OCI-LY7 (cell line): ENCODE measurements at regions not wholly inside any gene's neighbourhood (a gene's known extent, or its start where the extent isn't known, plus 50 kb on each side); places are given as distances from the start of the nearest gene placed in this dataset.

Source experiments
- BruUV-seq: library from RNA; stranded (reverse); fragments of 400-500 nt; replicated peaks from 2 replicates; lab custom pipeline; 2021; lab: Mats Ljungman, UMichigan
- CTCF ChIA-PET: fragments of 300-600 bp; sonication (Branson Sonifier 250); formaldehyde crosslinking; loops from one replicate; lab custom pipeline; 2022; ENCODE audit warnings: antibody characterized with exemption; ENCODE audit not compliant: unreplicated experiment; lab: Charles Lee
- POLR2A ChIA-PET: fragments of 300-600 bp; sonication (Branson Sonifier 250); formaldehyde crosslinking; loops from one replicate; lab custom pipeline; 2022; ENCODE audit warnings: antibody characterized with exemption; lab: Charles Lee
- DNase-seq: peaks from one replicate; pipeline ENCODE4 v3.0.0-alpha.2; 2015; ENCODE audit warnings: low spot score
- H2AFZ ChIP-seq: fragments of 200-600 bp; sonication (generic), shearing (Covaris generic); 2 replicates; pipeline ENCODE4 v1.6.1; 2014; ENCODE audit warnings: mild to moderate bottlenecking, antibody characterized with exemption, low read length, moderate library complexity
- H3K27ac ChIP-seq: fragments of 200-600 bp; sonication (generic); 2 replicates; pipeline ENCODE4 v1.5.1; 2014; ENCODE audit warnings: mixed run types, low read depth, mild to moderate bottlenecking, moderate library complexity, low read length, inconsistent platforms; ENCODE audit not compliant: poor library complexity, severe bottlenecking
- H3K36me3 ChIP-seq: fragments of 200-600 bp; sonication (generic); 2 replicates; pipeline ENCODE4 v1.6.1; 2014; ENCODE audit warnings: mild to moderate bottlenecking, antibody characterized with exemption, low read length, moderate library complexity, mixed read lengths; ENCODE audit not compliant: insufficient read depth
- H3K4me1 ChIP-seq: fragments of 200-600 bp; sonication (generic); 2 replicates; pipeline ENCODE4 v1.5.1; 2014; ENCODE audit warnings: mild to moderate bottlenecking, low read length; ENCODE audit not compliant: insufficient read depth, poor library complexity, severe bottlenecking
- H3K4me2 ChIP-seq: fragments of 200-600 bp; sonication (generic); 2 replicates; pipeline ENCODE4 v1.6.1; 2014; ENCODE audit warnings: mild to moderate bottlenecking, low read length
- H3K4me3 ChIP-seq: fragments of 200-600 bp; sonication (generic); 2 replicates; pipeline ENCODE4 v1.5.1; 2014; ENCODE audit warnings: mild to moderate bottlenecking, low read depth, low read length; ENCODE audit not compliant: poor library complexity, severe bottlenecking
- H3K79me2 ChIP-seq: fragments of 200-600 bp; sonication (generic); 2 replicates; pipeline ENCODE4 v1.6.1; 2016; ENCODE audit warnings: low read depth, mild to moderate bottlenecking, low read length, moderate library complexity, mixed read lengths; ENCODE audit not compliant: insufficient read depth
- H3K9me2 ChIP-seq: fragments of 200-600 bp; sonication (generic); 2 replicates; pipeline ENCODE4 v1.6.1; 2016; ENCODE audit warnings: mild to moderate bottlenecking, low read length, mixed read lengths; ENCODE audit not compliant: insufficient read depth
- H3K9me3 ChIP-seq: fragments of 200-600 bp; sonication (generic); 2 replicates; pipeline ENCODE4 v1.6.1; 2014; ENCODE audit warnings: mild to moderate bottlenecking, mixed run types, low read length, mixed read lengths
- H4K20me1 ChIP-seq: fragments of 200-600 bp; sonication (generic); 2 replicates; pipeline ENCODE4 v1.6.1; 2014; ENCODE audit warnings: mild to moderate bottlenecking, antibody characterized with exemption, low read length, moderate library complexity, mixed read lengths; ENCODE audit not compliant: insufficient read depth
- CTCF ChIP-seq: fragments of 200-600 bp; sonication (generic); conservative IDR thresholded peaks from 2 replicates; pipeline ENCODE4 v1.5.1; 2014; ENCODE audit warnings: mild to moderate bottlenecking, antibody characterized with exemption, low read length, moderate library complexity, mixed read lengths
- EZH2phosphoT487 ChIP-seq: fragments of 200-600 bp; sonication (generic); IDR thresholded peaks from 2 replicates; pipeline ENCODE4 v1.6.1; 2018; ENCODE audit warnings: low read depth, borderline replicate concordance, mild to moderate bottlenecking, mixed run types, antibody characterized with exemption, low read length, moderate library complexity, mixed read lengths
- intact Hi-C: fragments of 100-400 bp; cut with micrococcal nuclease; formaldehyde crosslinking; loops from one replicate; pipeline ENCODE4 v1.10.0; 2022; ENCODE audit not compliant: unreplicated experiment

- BruUV-seq, result no TSS peak
- CTCF ChIA-PET, result no interaction called here
- POLR2A ChIA-PET, result interaction anchor here (1.0 kb wide), 1 partner anchor 11 kb away, joined by 3 read pairs; no protein-coding TSS in a partner anchor
These were observed 1227.2 kb downstream of the JRKL start for GRCh38 chr11:97617031-97617430.

DNA sequence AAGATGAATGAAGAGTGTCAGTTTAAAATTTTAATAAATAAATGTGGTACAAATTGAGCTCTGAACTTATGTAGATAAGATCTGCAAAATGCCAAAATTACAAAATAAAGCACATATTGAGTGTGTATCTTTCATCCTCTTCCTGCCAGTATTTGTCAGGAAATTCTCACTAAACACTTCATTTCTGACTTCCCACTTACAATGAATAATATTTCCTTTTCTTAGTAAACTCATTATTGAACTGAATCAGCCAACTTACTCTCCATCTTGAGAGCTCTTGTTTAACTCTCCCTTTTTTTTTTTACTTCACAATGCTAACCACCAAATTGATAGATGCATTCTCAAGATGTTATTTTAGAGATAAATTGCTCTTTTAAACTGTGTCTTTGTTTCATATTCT lies 1230.2 kb downstream of the JRKL start:
- H2AFZ ChIP-seq, result no peak overlapping the region
- no peak for TF ChIP-seq EZH2phosphoT487
- no peak for TF ChIP-seq CTCF
- no peak overlapping the region for H3K27ac ChIP-seq
- ChIA-PET CTCF (no interaction called here), POLR2A (interaction anchor here (0.9 kb wide), 1 partner anchor 377 kb away, joined by 4 read pairs; no protein-coding TSS in a partner anchor)
- H3K9me2 ChIP-seq, result no peaks in the 10 kb centered on the region
- H3K4me3 ChIP-seq, result no peak overlapping the region
- H3K4me2 ChIP-seq, result no peak overlapping the region
- H3K79me2 ChIP-seq, result no peaks in the 10 kb centered on the region
- intact Hi-C loops, result no loop called here
- BruUV-seq, result no TSS peak
- H3K4me1 ChIP-seq, result no peaks in the 10 kb centered on the region
- H4K20me1 ChIP-seq, result no peaks in the 10 kb centered on the region
- H3K36me3 ChIP-seq, result no peaks in the 10 kb centered on the region
- no peaks in the 10 kb centered on the region for H3K9me3 ChIP-seq
- no peak for DNase-seq

More at GRCh38 chr11:97617031-97617430, 1227.2 kb downstream of the JRKL start:
- Histone ChIP-seq H3K4me3 (no peak overlapping the region), H3K27ac (no peak overlapping the region), H3K4me1 (no peaks in the 10 kb centered on the region), H3K9me3 (no peaks in the 10 kb centered on the region), H3K9me2 (no peaks in the 10 kb centered on the region), H3K36me3 (no peaks in the 10 kb centered on the region), H2AFZ (no peak overlapping the region), H4K20me1 (no peaks in the 10 kb centered on the region), H3K4me2 (no peak overlapping the region), H3K79me2 (no peaks in the 10 kb centered on the region)
- TF ChIP-seq EZH2phosphoT487 (no peak), CTCF (no peak)
- intact Hi-C loops, result no loop called here
- no peak for DNase-seq

DNA sequence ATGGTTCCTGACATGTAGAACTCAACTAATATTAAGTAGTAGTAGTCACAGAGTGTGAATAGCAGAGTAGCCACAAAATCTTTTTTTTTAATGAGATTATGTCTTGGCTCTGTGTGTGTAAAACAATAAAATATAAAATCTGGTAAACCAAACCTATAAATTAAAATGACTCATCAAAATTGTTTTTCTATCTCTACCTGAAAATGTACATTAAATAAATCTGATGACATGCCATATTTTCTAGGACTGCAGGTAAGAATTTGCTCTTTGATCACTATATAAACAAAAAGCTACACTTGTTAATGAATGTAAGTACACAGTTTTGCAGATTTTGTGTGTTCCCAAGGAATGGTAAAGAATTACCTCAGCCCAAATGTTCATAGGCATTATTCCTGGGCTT lies 1231.5 kb downstream of the JRKL start:
- no peaks in the 10 kb centered on the region for H3K79me2 ChIP-seq
- no peak overlapping the region for H3K4me3 ChIP-seq
- ChIA-PET CTCF (no interaction called here), POLR2A (no interaction called here)
- no peak overlapping the region for H2AFZ ChIP-seq
- H3K27ac ChIP-seq, result no peak overlapping the region
- BruUV-seq, result no TSS peak
- H3K4me2 ChIP-seq, result no peak overlapping the region
- no peaks in the 10 kb centered on the region for H3K36me3 ChIP-seq
- no peaks in the 10 kb centered on the region for H3K4me1 ChIP-seq
- no peaks in the 10 kb centered on the region for H4K20me1 ChIP-seq
- H3K9me2 ChIP-seq, result no peaks in the 10 kb centered on the region
- TF ChIP-seq CTCF, result no peak
- TF ChIP-seq EZH2phosphoT487, result no peak
- no peaks in the 10 kb centered on the region for H3K9me3 ChIP-seq
- no peak for DNase-seq
- intact Hi-C loops, result no loop called here
